Psoas muscle (tissue), 7 donors: ENCODE measurements at regions not wholly inside any gene's neighbourhood (a gene's known extent, or its start where the extent isn't known, plus 50 kb on each side); places are given as distances from the start of the nearest gene placed in this dataset.

Source experiments
- ATAC-seq, 4 donors: fragments of 200-7000 bp; cut with Tn5 transposase; one replicate each; pipeline ENCODE4 v1.9.1; 2020; ENCODE audit warnings: moderate library complexity in 3 of 4, mild to moderate bottlenecking in 2 of 4
- DNase-seq, 2 donors: peaks; one replicate each; pipeline ENCODE4 v3.0.0-alpha.2; 2020
- H3K27ac ChIP-seq: fragments of 200-600 bp; one replicate; pipeline ENCODE4 v1.8.0; 2022
- H3K27me3 ChIP-seq, 3 donors: fragments of 200-600 bp in 1 of 3; one replicate each; pipeline versions ENCODE4 v1.6.1 to v1.8.0; 2013 to 2022; ENCODE audit warnings: low read length in 2 of 3, mild to moderate bottlenecking in 2 of 3, moderate library complexity in 1 of 3; ENCODE audit not compliant: insufficient read depth in 3 of 3
- H3K36me3 ChIP-seq, 2 donors: fragments of 200-600 bp in 1 of 2; one replicate each; pipeline versions ENCODE4 v1.6.1 to v1.8.0; 2013 to 2022; ENCODE audit warnings: low read depth in 1 of 2, mild to moderate bottlenecking in 1 of 2, moderate library complexity in 1 of 2; ENCODE audit not compliant: insufficient read depth in 1 of 2
- H3K4me1 ChIP-seq: fragments of 200-600 bp; one replicate; pipeline ENCODE4 v1.8.0; 2022
- H3K4me3 ChIP-seq: fragments of 200-600 bp; one replicate; pipeline ENCODE4 v1.8.0; 2022; ENCODE audit warnings: mild to moderate bottlenecking
- H3K9me3 ChIP-seq: fragments of 200-600 bp; one replicate; pipeline ENCODE4 v1.8.0; 2022
- whole genome bisulfite sequencing, 3 donors: extraction: QIAGEN DNeasy Blood & Tissue Kit; methylation state at CpG; one replicate each; pipeline versions ENCODE4 v1.1.6 to v1.1.7; 2013; 5-methylcytosine and 5-hydroxymethylcytosine counted together
- intact Hi-C, 2 donors: fragments of 100-400 bp; cut with DNase I; formaldehyde crosslinking; loops; one replicate each; pipeline versions ENCODE4 v1.11.0 to v1.14.2; 2022
- TF ChIP-seq, protein P1 (sequence below): fragments of 200-600 bp; IDR thresholded peaks from one replicate; pipeline ENCODE4 v1.8.0; 2022; ENCODE audit warnings: antibody characterized with exemption
- donor health status: healthy with polysubstance abuse.
- donor health status: DM: no; HTN: no; CAD: no; lungs with moderate emphysema.
- donor health status: Bipolar disorder and iron deficiency.
- donor health status: healthy.
- donor health status: DM: yes; HTN: yes; CAD: no.
- donor health status: DM: no; HTN: no; CAD: no.
- donor health status: DM: yes; HTN: yes; CAD: no.

DNA sequence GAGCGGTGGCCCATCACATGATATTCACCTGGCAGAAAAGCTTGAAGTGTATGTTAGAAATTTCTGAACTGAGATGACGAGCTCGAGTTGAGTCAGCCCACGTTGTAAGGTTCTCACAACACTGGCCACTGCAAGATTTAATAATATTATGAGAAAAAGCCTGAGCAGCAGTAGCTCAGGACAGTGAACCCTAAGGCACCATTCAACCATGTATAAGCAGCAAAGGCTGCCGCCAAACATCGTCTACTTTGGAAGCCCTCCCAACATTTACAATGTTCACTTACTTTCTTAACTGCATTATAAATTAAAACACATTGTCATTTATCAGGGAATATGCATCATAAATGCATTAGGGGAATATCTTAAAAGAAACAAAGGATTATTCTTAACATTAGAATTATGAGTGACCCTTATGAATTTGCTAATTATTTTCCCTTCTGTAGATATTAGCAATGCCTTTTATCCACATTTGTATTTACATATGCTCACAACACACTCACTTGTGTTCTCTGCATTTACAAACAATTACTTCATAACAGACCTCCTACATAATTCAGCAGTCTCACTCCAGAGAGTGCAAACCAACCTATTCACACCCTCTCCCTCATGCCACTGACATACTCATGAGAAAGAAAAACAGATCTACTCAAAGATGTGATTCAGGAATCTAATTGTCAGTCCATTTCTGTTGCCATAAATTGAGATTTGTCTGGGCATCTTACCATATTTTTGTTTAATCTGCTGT is 57.7 kb upstream of the CARD18 start:
- Histone ChIP-seq H3K27me3 (no peaks in the 10 kb centered on the region), H3K4me3 (no peak overlapping the region), H3K36me3 (no peaks in the 10 kb centered on the region), H3K9me3 (no peaks in the 10 kb centered on the region), H3K27ac (no peak overlapping the region), H3K4me1 (no peaks in the 10 kb centered on the region)
- WGBS, 3 donors = 82 to 88% (median 87%) methylated on average over 6 of the region's 6 CpGs
- DNase-seq (no peak), ATAC-seq (no peak)
- TF ChIP-seq, protein P1, sequence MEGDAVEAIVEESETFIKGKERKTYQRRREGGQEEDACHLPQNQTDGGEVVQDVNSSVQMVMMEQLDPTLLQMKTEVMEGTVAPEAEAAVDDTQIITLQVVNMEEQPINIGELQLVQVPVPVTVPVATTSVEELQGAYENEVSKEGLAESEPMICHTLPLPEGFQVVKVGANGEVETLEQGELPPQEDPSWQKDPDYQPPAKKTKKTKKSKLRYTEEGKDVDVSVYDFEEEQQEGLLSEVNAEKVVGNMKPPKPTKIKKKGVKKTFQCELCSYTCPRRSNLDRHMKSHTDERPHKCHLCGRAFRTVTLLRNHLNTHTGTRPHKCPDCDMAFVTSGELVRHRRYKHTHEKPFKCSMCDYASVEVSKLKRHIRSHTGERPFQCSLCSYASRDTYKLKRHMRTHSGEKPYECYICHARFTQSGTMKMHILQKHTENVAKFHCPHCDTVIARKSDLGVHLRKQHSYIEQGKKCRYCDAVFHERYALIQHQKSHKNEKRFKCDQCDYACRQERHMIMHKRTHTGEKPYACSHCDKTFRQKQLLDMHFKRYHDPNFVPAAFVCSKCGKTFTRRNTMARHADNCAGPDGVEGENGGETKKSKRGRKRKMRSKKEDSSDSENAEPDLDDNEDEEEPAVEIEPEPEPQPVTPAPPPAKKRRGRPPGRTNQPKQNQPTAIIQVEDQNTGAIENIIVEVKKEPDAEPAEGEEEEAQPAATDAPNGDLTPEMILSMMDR = no peak
- intact Hi-C loops = no loop called here

DNA sequence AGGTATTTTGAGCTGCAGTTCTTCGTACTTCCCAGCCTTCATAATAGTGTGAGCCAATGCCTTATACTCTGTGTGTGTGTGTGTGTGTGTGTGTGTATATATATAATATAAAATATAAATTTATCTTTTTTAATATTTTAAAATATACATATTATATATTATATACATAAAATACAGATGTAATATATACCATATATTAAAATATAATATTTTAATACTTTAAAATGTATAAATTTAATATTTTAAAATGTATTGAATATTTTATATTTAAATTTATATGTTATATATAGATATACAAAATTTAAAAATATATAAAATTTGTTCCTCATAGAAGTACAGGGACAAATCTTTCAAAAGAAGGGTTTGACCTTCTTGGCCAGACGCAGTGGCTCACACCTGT is 53.7 kb upstream of the CARD18 start:
- no peaks in the 10 kb centered on the region for H3K36me3 ChIP-seq
- no peaks in the 10 kb centered on the region for H3K4me1 ChIP-seq
- TF ChIP-seq, protein P1 = no peak
- intact Hi-C loops = no loop called here
- H3K27me3 ChIP-seq = no peaks in the 10 kb centered on the region
- no peak overlapping the region for H3K27ac ChIP-seq
- ATAC-seq (no peak), DNase-seq (no peak)
- H3K4me3 ChIP-seq = no peak overlapping the region
- 93 to 96% (median 94%) methylated on average over 2 of the region's 2 CpGs for WGBS, 3 donors
- no peaks in the 10 kb centered on the region for H3K9me3 ChIP-seq

DNA sequence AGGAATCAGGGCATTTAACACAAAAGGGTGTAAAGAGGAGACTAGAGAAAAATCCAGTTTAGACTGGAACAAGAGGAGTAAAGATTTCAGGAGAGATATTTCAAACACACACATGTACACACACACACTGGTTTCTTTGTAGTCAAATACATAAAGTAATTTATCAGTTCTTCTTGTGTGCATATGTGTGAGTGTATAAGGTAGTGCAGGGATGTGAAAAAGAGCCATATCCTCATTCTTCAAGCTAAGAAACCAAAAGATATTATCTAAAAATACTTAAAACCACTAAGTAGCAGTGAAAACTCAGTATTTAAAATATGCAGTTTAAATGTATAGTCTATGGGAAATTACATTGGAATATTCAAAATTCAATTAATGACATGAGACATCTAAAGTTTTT is 52.5 kb upstream of the CARD18 start:
- no peaks in the 10 kb centered on the region for H3K9me3 ChIP-seq
- H3K27ac ChIP-seq = no peak overlapping the region
- H3K4me1 ChIP-seq = no peaks in the 10 kb centered on the region
- no peaks in the 10 kb centered on the region for H3K27me3 ChIP-seq
- TF ChIP-seq, protein P1 = no peak
- DNase-seq = no peak
- no peaks in the 10 kb centered on the region for H3K36me3 ChIP-seq
- ATAC-seq = no peak
- no peak overlapping the region for H3K4me3 ChIP-seq
- intact Hi-C loops = no loop called here

DNA sequence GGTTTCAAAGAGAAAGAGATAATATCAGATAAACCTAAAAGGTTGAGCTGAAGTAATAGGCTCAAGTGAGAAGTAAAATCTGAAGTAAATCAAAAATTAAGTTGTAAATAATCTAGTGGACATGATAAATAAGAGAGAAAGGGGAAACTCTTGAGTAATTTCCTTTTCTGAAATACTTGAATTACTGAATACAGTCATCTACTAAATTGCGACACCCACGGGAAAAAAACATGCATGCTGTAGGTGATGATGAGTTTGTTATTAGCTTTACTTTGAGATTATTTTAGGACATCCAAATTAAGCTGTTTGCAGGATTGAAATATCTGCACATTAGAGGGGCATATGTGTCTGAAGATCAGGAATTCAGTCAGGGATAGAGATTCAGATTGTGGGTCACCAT is 50.0 kb upstream of the CARD18 start:
- Histone ChIP-seq H3K27ac (no peak overlapping the region), H3K4me1 (no peaks in the 10 kb centered on the region), H3K4me3 (no peak overlapping the region), H3K36me3 (no peaks in the 10 kb centered on the region), H3K9me3 (no peaks in the 10 kb centered on the region), H3K27me3 (no peaks in the 10 kb centered on the region)
- intact Hi-C loops = no loop called here
- no peak for DNase-seq
- ATAC-seq = no peak
- 83 to 89% (median 89%) methylated on average over 2 of the region's 2 CpGs for WGBS, 3 donors
- TF ChIP-seq, protein P1 = no peak
